Heart right ventricle (tissue), 16 donors: ENCODE measurements at regions not wholly inside any gene's neighbourhood (a gene's known extent, or its start where the extent isn't known, plus 50 kb on each side); places are given as distances from the start of the nearest gene placed in this dataset.

Experiments used
- ATAC-seq, 8 donors: fragments of 200-7000 bp; cut with Tn5 transposase; one replicate each; pipeline ENCODE4 v1.9.1; 2020; ENCODE audit warnings: mild to moderate bottlenecking in 8 of 8, moderate library complexity in 8 of 8, moderate number of reproducible peaks in 1 of 8
- DNase-seq, 2 donors: peaks; one replicate each; pipeline ENCODE4 v3.0.0-alpha.2; 2020
- H3K27ac ChIP-seq, 10 donors: fragments of 200-600 bp; sonication (generic) in 2 of 10; one replicate each; pipeline versions ENCODE4 v1.5.0 to v1.8.0; 2020 to 2022; ENCODE audit warnings: mild to moderate bottlenecking in 3 of 10
- H3K27me3 ChIP-seq, 7 donors: fragments of 200-600 bp; one replicate each; pipeline ENCODE4 v1.8.0; 2021 to 2022; ENCODE audit warnings: mild to moderate bottlenecking in 2 of 7
- H3K36me3 ChIP-seq, 9 donors: fragments of 200-600 bp; sonication (generic) in 1 of 9; one replicate each; pipeline versions ENCODE4 v1.5.0 to v1.8.0; 2020 to 2022; ENCODE audit warnings: mild to moderate bottlenecking in 2 of 9
- H3K4me1 ChIP-seq, 9 donors: fragments of 200-600 bp; sonication (generic) in 1 of 9; one replicate each; pipeline versions ENCODE4 v1.5.0 to v1.8.0; 2020 to 2022; ENCODE audit warnings: mild to moderate bottlenecking in 4 of 9
- H3K4me3 ChIP-seq, 10 donors: fragments of 200-600 bp; sonication (generic) in 2 of 10; one replicate each; pipeline versions ENCODE4 v1.5.0 to v1.8.0; 2020 to 2022; ENCODE audit warnings: mild to moderate bottlenecking in 7 of 10, moderate library complexity in 2 of 10
- H3K9me3 ChIP-seq, 11 donors: fragments of 200-600 bp in 10 of 11; sonication (generic) in 2 of 11; one replicate each; pipeline versions ENCODE4 v1.5.0 to v1.8.0; 2013 to 2022; ENCODE audit warnings: mild to moderate bottlenecking in 2 of 11, control low read depth in 1 of 11, moderate library complexity in 1 of 11
- CTCF ChIP-seq, 9 donors: fragments of 200-600 bp; sonication (generic) in 2 of 9; IDR thresholded peaks; one replicate each; pipeline versions ENCODE4 v1.5.0 to v1.8.0; 2021 to 2022; ENCODE audit warnings: antibody characterized with exemption in 9 of 9, mild to moderate bottlenecking in 5 of 9, moderate library complexity in 1 of 9
- WGBS, 2 donors: extraction: QIAGEN DNeasy Blood & Tissue Kit; methylation state at CpG; one replicate each; pipeline ENCODE4 v1.1.7; 2013; ENCODE audit warnings: inconsistent platforms in 1 of 2; 5-methylcytosine and 5-hydroxymethylcytosine counted together
- intact Hi-C, 10 donors: fragments of 100-400 bp; cut with DNase I; formaldehyde crosslinking; loops; one replicate each; pipeline versions ENCODE4 v1.11.1 to v1.14.2; 2022
- donor health status: Arrhythmogenic right ventricular cardiomyopathy.
- donor health status: ischemic (EF 13 %, LVEDD 7.1; RV severe dilation, severe dysfunction).
- donor health status: healthy with polysubstance abuse.
- donor health status: DM: no; HTN: yes; CAD: no.
- donor health status: DM: no; HTN: no; CAD: no.
- donor health status: ischemic (EF 25% LVEDD 6.9; RV normal size, moderate dysfunction).
- donor health status: ischemic (EF 25% LVEDD 5.7; RV mildly dilated, moderate dysfunction).
- donor health status: healthy.
- donor health status: DM: yes; HTN: yes; CAD: no.
- donor health status: Ischemic cardiomyopathy.
- donor health status: ischemic (EF 35%, LVEDD 5.7; RV mildly dilated, moderate dysfunction).
- donor health status: nonischemic (EF 11% LVEDD 7.7; RV severe dilation, severe dysfunction).
- donor health status: DM: yes; HTN: yes; CAD: no.
- donor health status: PGD.
- donor health status: ischemic (EF 29% LVEDD 5.4; RV normal size, mild dysfunction).
- donor health status: nonischemic (EF 23%, LVEDD 6.1; RV moderate dilation, normal function).

GRCh38 chr1:104156738-104157137 lies 407.0 kb downstream of the AMY1C start:
- intact Hi-C loops = no loop called here
- Histone ChIP-seq H3K9me3 (peaks cover 0 to 31% (median 0%) of the 10 kb centered on the region in 11 donors), H3K36me3 (no peaks in the 10 kb centered on the region), H3K4me1 (no peaks in the 10 kb centered on the region), H3K27ac (no peak overlapping the region), H3K4me3 (no peak overlapping the region), H3K27me3 (no peaks in the 10 kb centered on the region)
- TF ChIP-seq CTCF (IDR thresholded peaks at IDR 0.05) = no peak
- no peak for ATAC-seq
- WGBS, 2 donors = 76 to 77% methylated on average over 4 of the region's 4 CpGs
- no peak for DNase-seq

- intact Hi-C loops = no loop called here
- Histone ChIP-seq H3K27ac (no peak overlapping the region), H3K36me3 (no peaks in the 10 kb centered on the region), H3K4me1 (no peaks in the 10 kb centered on the region), H3K27me3 (no peaks in the 10 kb centered on the region), H3K9me3 (peaks cover 0 to 24% (median 0%) of the 10 kb centered on the region in 11 donors), H3K4me3 (no peak overlapping the region)
- ATAC-seq = no peak
- WGBS, 2 donors = 75 to 80% methylated on average over 3 of the region's 3 CpGs
- no peak for TF ChIP-seq CTCF (IDR thresholded peaks at IDR 0.05)
- no peak for DNase-seq
These were observed 414.3 kb downstream of the AMY1C start for GRCh38 chr1:104163912-104164476.

- Histone ChIP-seq H3K36me3 (no peaks in the 10 kb centered on the region), H3K27me3 (no peaks in the 10 kb centered on the region), H3K27ac (no peak overlapping the region), H3K4me3 (no peak overlapping the region), H3K4me1 (no peaks in the 10 kb centered on the region), H3K9me3 (peaks cover 0 to 27% (median 0%) of the 10 kb centered on the region in 11 donors)
- ATAC-seq = peak in 1 of 8 donors; percentile 30
- 90 to 91% methylated on average over 25 of the region's 25 CpGs for WGBS, 2 donors
- DNase-seq = no peak
- intact Hi-C loops = no loop called here
- TF ChIP-seq CTCF (IDR thresholded peaks at IDR 0.05) = no peak
These were observed 422.6 kb downstream of the AMY1C start for GRCh38 chr1:104172243-104172681.

- intact Hi-C loops = no loop called here
- Histone ChIP-seq H3K27ac (no peak overlapping the region), H3K36me3 (no peaks in the 10 kb centered on the region), H3K4me1 (no peaks in the 10 kb centered on the region), H3K9me3 (peaks cover 0 to 17% (median 0%) of the 10 kb centered on the region in 11 donors), H3K27me3 (no peaks in the 10 kb centered on the region), H3K4me3 (no peak overlapping the region)
- ATAC-seq (no peak), DNase-seq (no peak)
- WGBS, 2 donors = 40 to 58% methylated on average over 3 of the region's 3 CpGs
- TF ChIP-seq CTCF (IDR thresholded peaks at IDR 0.05) = no peak
These were observed 432.6 kb downstream of the AMY1C start for GRCh38 chr1:104182251-104182650.
